ENCODE measurements at regions not wholly inside any gene's neighbourhood (a gene's known extent, or its start where the extent isn't known, plus 50 kb on each side); places are given as distances from the start of the nearest gene placed in this dataset.
"Not testable (repeated sequence)": the region's sequence is repeated elsewhere in the genome, so short reads cannot be mapped to it uniquely, and the experiment has no call there.

- no peak for DNase-seq
Measured at GRCh38 chr9:108803428-108804065, 52.2 kb downstream of the ACTL7B start.

GRCh38 chr9:108802967-108803366, 52.8 kb downstream of the ACTL7B start:
- DNase-seq = no peak

GRCh38 chr9:108801949-108802348, 53.8 kb downstream of the ACTL7B start:
- DNase-seq = no peak

- no peak for DNase-seq
Measured at GRCh38 chr9:108800632-108801099, 55.1 kb downstream of the ACTL7B start.

GRCh38 chr9:108793573-108793972, 62.2 kb downstream of the ACTL7B start:
- DNase-seq = no peak

- DNase-seq = no peak
Measured at GRCh38 chr9:108789742-108790141, 66.0 kb downstream of the ACTL7B start.

- DNase-seq = no peak
Measured at GRCh38 chr9:108787690-108788048, 68.1 kb downstream of the ACTL7B start.

- peak; percentile 85 for DNase-seq
Measured at GRCh38 chr9:108786901-108787689, 68.7 kb downstream of the ACTL7B start.

GRCh38 chr9:108786322-108786721, 69.5 kb downstream of the ACTL7B start:
- peak; percentile 36 for DNase-seq

GRCh38 chr9:108784998-108785397, 70.8 kb downstream of the ACTL7B start:
- peak; percentile 88 for DNase-seq

- DNase-seq = peak; percentile 18
Measured at GRCh38 chr9:108783731-108784495, 71.9 kb downstream of the ACTL7B start.

- no peak for DNase-seq
Measured at GRCh38 chr9:108783326-108783725, 72.5 kb downstream of the ACTL7B start.

GRCh38 chr9:108780942-108781734, 74.6 kb downstream of the ACTL7B start:
- no peak for DNase-seq

GRCh38 chr9:108779551-108780325, 76.0 kb downstream of the ACTL7B start:
- no peak for DNase-seq

GRCh38 chr9:108776920-108777639, 78.7 kb downstream of the ACTL7B start:
- DNase-seq = peak; percentile 32

GRCh38 chr9:108775901-108776306, 79.9 kb downstream of the ACTL7B start:
- DNase-seq = no peak

- not testable (repeated sequence) for DNase-seq
Measured at GRCh38 chr9:108774088-108774487, 81.7 kb downstream of the ACTL7B start.

- no peak for DNase-seq
Measured at GRCh38 chr9:108772301-108772894, 83.4 kb downstream of the ACTL7B start.

- no peak for DNase-seq
Measured at GRCh38 chr9:108768744-108769143, 87.0 kb downstream of the ACTL7B start.

- no peak for DNase-seq
Measured at GRCh38 chr9:108766626-108767161, 89.1 kb downstream of the ACTL7B start.

GRCh38 chr9:108765265-108765664, 90.5 kb downstream of the ACTL7B start:
- no peak for DNase-seq

Data from fibroblast of skin of right biceps (primary cell).